Stimulated activated CD8-positive, alpha-beta memory T cell treated with anti-CD3 and anti-CD28 coated beads, Interleukin-15, amount 100 ng/mL, for 4 hours (primary cell): ENCODE measurements at regions not wholly inside any gene's neighbourhood (a gene's known extent, or its start where the extent isn't known, plus 50 kb on each side); places are given as distances from the start of the nearest gene placed in this dataset.

ENCODE experiments used
- DNase-seq, 2 donors: peaks; one replicate each; pipeline ENCODE4 v3.0.0-alpha.2; 2020; ENCODE audit warnings: low read depth in 2 of 2

- no peak for DNase-seq
These were observed 171.6 kb upstream of the PLPP4 start for GRCh38 chr10:120285408-120285807.

- no peak for DNase-seq
These were observed 170.7 kb upstream of the PLPP4 start for GRCh38 chr10:120286280-120286679.

- no peak for DNase-seq
These were observed 156.5 kb upstream of the PLPP4 start for GRCh38 chr10:120300513-120300912.

- DNase-seq, result no peak
These were observed 148.4 kb upstream of the PLPP4 start for GRCh38 chr10:120308589-120308988.

- no peak for DNase-seq
These were observed 143.3 kb upstream of the PLPP4 start for GRCh38 chr10:120313715-120314114.

GRCh38 chr10:120314442-120314841 lies 142.6 kb upstream of the PLPP4 start:
- DNase-seq, result no peak

GRCh38 chr10:120318862-120319261 lies 138.2 kb upstream of the PLPP4 start:
- no peak for DNase-seq

GRCh38 chr10:120327675-120328074 lies 129.4 kb upstream of the PLPP4 start:
- DNase-seq, result no peak

GRCh38 chr10:120328647-120329046 lies 128.4 kb upstream of the PLPP4 start:
- no peak for DNase-seq

- no peak for DNase-seq
These were observed 121.5 kb upstream of the PLPP4 start for GRCh38 chr10:120335553-120335952.

GRCh38 chr10:120336306-120336910 lies 120.6 kb upstream of the PLPP4 start:
- no peak for DNase-seq

GRCh38 chr10:120336911-120337540 lies 120.0 kb upstream of the PLPP4 start:
- peak in 1 of 2 donors; percentile 10 for DNase-seq

GRCh38 chr10:120342115-120342714 lies 114.8 kb upstream of the PLPP4 start:
- DNase-seq, result no peak

GRCh38 chr10:120345186-120345585 lies 111.8 kb upstream of the PLPP4 start:
- no peak for DNase-seq

GRCh38 chr10:120347644-120348043 lies 109.4 kb upstream of the PLPP4 start:
- no peak for DNase-seq

- no peak for DNase-seq
These were observed 108.0 kb upstream of the PLPP4 start for GRCh38 chr10:120349069-120349468.

- DNase-seq, result no peak
These were observed 101.6 kb upstream of the PLPP4 start for GRCh38 chr10:120355425-120355824.

- no peak for DNase-seq
These were observed 96.5 kb upstream of the PLPP4 start for GRCh38 chr10:120360571-120360970.

GRCh38 chr10:120365872-120366271 lies 91.2 kb upstream of the PLPP4 start:
- DNase-seq, result no peak

- DNase-seq, result no peak
These were observed 89.7 kb upstream of the PLPP4 start for GRCh38 chr10:120367341-120367740.

- DNase-seq, result no peak
These were observed 88.7 kb upstream of the PLPP4 start for GRCh38 chr10:120368338-120368737.

- no peak for DNase-seq
These were observed 88.1 kb upstream of the PLPP4 start for GRCh38 chr10:120368927-120369326.

- DNase-seq, result no peak
These were observed 87.2 kb upstream of the PLPP4 start for GRCh38 chr10:120369856-120370276.
